Muscle layer of duodenum (tissue), 2 donors: ENCODE measurements at regions not wholly inside any gene's neighbourhood (a gene's known extent, or its start where the extent isn't known, plus 50 kb on each side); places are given as distances from the start of the nearest gene placed in this dataset.

Source experiments
- H3K27ac ChIP-seq: one replicate; pipeline ENCODE4 v1.7.0; 2013; ENCODE audit warnings: mild to moderate bottlenecking, low read length
- H3K27me3 ChIP-seq: one replicate; pipeline ENCODE4 v1.7.0; 2013; ENCODE audit warnings: low read depth, mild to moderate bottlenecking, control low read depth, low read length
- H3K36me3 ChIP-seq, 2 donors: one replicate each; pipeline ENCODE4 v1.7.0; 2013; ENCODE audit warnings: low read length in 2 of 2, control low read depth in 1 of 2, mild to moderate bottlenecking in 1 of 2; ENCODE audit not compliant: insufficient read depth in 2 of 2, control insufficient read depth in 1 of 2
- H3K4me1 ChIP-seq, 2 donors: one replicate each; pipeline ENCODE4 v1.7.0; 2013; ENCODE audit warnings: low read length in 2 of 2, mild to moderate bottlenecking in 2 of 2, control low read depth in 1 of 2, moderate library complexity in 1 of 2; ENCODE audit not compliant: insufficient read depth in 2 of 2, control insufficient read depth in 1 of 2
- H3K4me3 ChIP-seq, 2 donors: one replicate each; pipeline ENCODE4 v1.7.0; 2013; ENCODE audit warnings: low read length in 2 of 2, low read depth in 1 of 2, mild to moderate bottlenecking in 1 of 2
- H3K9me3 ChIP-seq, 2 donors: one replicate each; pipeline ENCODE4 v1.7.0; 2013; ENCODE audit warnings: low read length in 2 of 2, control low read depth in 1 of 2, mild to moderate bottlenecking in 1 of 2; ENCODE audit not compliant: control insufficient read depth in 1 of 2
- donor health status: healthy.

- no peak overlapping the region for H3K4me3 ChIP-seq
- H3K27me3 ChIP-seq, result no peaks in the 10 kb centered on the region
- no peaks in the 10 kb centered on the region for H3K9me3 ChIP-seq
- no peaks in the 10 kb centered on the region for H3K36me3 ChIP-seq
- no peaks in the 10 kb centered on the region for H3K4me1 ChIP-seq
- H3K27ac ChIP-seq, result no peak overlapping the region
Measured at GRCh38 chr16:54724346-54724925, 206.2 kb upstream of the IRX5 start.

GRCh38 chr16:54722210-54722676, 208.4 kb upstream of the IRX5 start:
- Histone ChIP-seq H3K27me3 (no peaks in the 10 kb centered on the region), H3K4me3 (no peak overlapping the region), H3K36me3 (no peaks in the 10 kb centered on the region), H3K27ac (no peak overlapping the region), H3K9me3 (no peaks in the 10 kb centered on the region), H3K4me1 (no peaks in the 10 kb centered on the region)

GRCh38 chr16:54720259-54720658, 210.4 kb upstream of the IRX5 start:
- Histone ChIP-seq H3K4me3 (no peak overlapping the region), H3K36me3 (no peaks in the 10 kb centered on the region), H3K9me3 (no peaks in the 10 kb centered on the region), H3K27ac (no peak overlapping the region), H3K4me1 (no peaks in the 10 kb centered on the region), H3K27me3 (no peaks in the 10 kb centered on the region)

GRCh38 chr16:54719624-54720023, 211.0 kb upstream of the IRX5 start:
- H3K4me3 ChIP-seq, result no peak overlapping the region
- H3K4me1 ChIP-seq, result no peaks in the 10 kb centered on the region
- H3K36me3 ChIP-seq, result no peaks in the 10 kb centered on the region
- H3K27ac ChIP-seq, result no peak overlapping the region
- H3K27me3 ChIP-seq, result no peaks in the 10 kb centered on the region
- H3K9me3 ChIP-seq, result no peaks in the 10 kb centered on the region

GRCh38 chr16:54718376-54718775, 212.3 kb upstream of the IRX5 start:
- Histone ChIP-seq H3K36me3 (no peaks in the 10 kb centered on the region), H3K4me1 (no peaks in the 10 kb centered on the region), H3K9me3 (no peaks in the 10 kb centered on the region), H3K27ac (no peak overlapping the region), H3K4me3 (no peak overlapping the region), H3K27me3 (no peaks in the 10 kb centered on the region)

GRCh38 chr16:54715011-54715410, 215.7 kb upstream of the IRX5 start:
- no peak overlapping the region for H3K4me3 ChIP-seq
- no peaks in the 10 kb centered on the region for H3K27me3 ChIP-seq
- no peaks in the 10 kb centered on the region for H3K4me1 ChIP-seq
- H3K36me3 ChIP-seq, result no peaks in the 10 kb centered on the region
- no peak overlapping the region for H3K27ac ChIP-seq
- H3K9me3 ChIP-seq, result no peaks in the 10 kb centered on the region

- no peaks in the 10 kb centered on the region for H3K4me1 ChIP-seq
Measured at GRCh38 chr16:54712866-54713265, 217.8 kb upstream of the IRX5 start.

GRCh38 chr16:54707813-54708212, 222.9 kb upstream of the IRX5 start:
- H3K27me3 ChIP-seq, result no peaks in the 10 kb centered on the region
- no peaks in the 10 kb centered on the region for H3K9me3 ChIP-seq
- H3K4me1 ChIP-seq, result no peaks in the 10 kb centered on the region
- no peaks in the 10 kb centered on the region for H3K36me3 ChIP-seq
- H3K27ac ChIP-seq, result no peak overlapping the region
- H3K4me3 ChIP-seq, result no peak overlapping the region

More at GRCh38 chr16:54712866-54713265, 217.8 kb upstream of the IRX5 start:
- no peaks in the 10 kb centered on the region for H3K27me3 ChIP-seq
- H3K27ac ChIP-seq, result no peak overlapping the region
- H3K36me3 ChIP-seq, result no peaks in the 10 kb centered on the region
- no peak overlapping the region for H3K4me3 ChIP-seq
- no peaks in the 10 kb centered on the region for H3K9me3 ChIP-seq

GRCh38 chr16:54706406-54706805, 224.3 kb upstream of the IRX5 start:
- no peak overlapping the region for H3K4me3 ChIP-seq
- H3K4me1 ChIP-seq, result no peaks in the 10 kb centered on the region
- H3K27ac ChIP-seq, result no peak overlapping the region
- no peaks in the 10 kb centered on the region for H3K36me3 ChIP-seq
- H3K27me3 ChIP-seq, result no peaks in the 10 kb centered on the region
- H3K9me3 ChIP-seq, result peaks cover 0 to 2% of the 10 kb centered on the region in 2 donors

- Histone ChIP-seq H3K4me3 (no peak overlapping the region), H3K27ac (no peak overlapping the region), H3K4me1 (no peaks in the 10 kb centered on the region), H3K9me3 (peaks cover 0 to 7% of the 10 kb centered on the region in 2 donors), H3K27me3 (no peaks in the 10 kb centered on the region), H3K36me3 (no peaks in the 10 kb centered on the region)
Measured at GRCh38 chr16:54703339-54703738, 227.3 kb upstream of the IRX5 start.

GRCh38 chr16:54699656-54700055, 231.0 kb upstream of the IRX5 start:
- H3K9me3 ChIP-seq, result peaks cover 0 to 7% of the 10 kb centered on the region in 2 donors
- no peak overlapping the region for H3K27ac ChIP-seq
- H3K4me3 ChIP-seq, result no peak overlapping the region
- no peaks in the 10 kb centered on the region for H3K4me1 ChIP-seq
- H3K36me3 ChIP-seq, result no peaks in the 10 kb centered on the region
- H3K27me3 ChIP-seq, result no peaks in the 10 kb centered on the region

GRCh38 chr16:54697677-54698076, 233.0 kb upstream of the IRX5 start:
- Histone ChIP-seq H3K27me3 (no peaks in the 10 kb centered on the region), H3K4me3 (no peak overlapping the region), H3K4me1 (no peaks in the 10 kb centered on the region), H3K9me3 (peaks cover 0 to 7% of the 10 kb centered on the region in 2 donors), H3K27ac (no peak overlapping the region), H3K36me3 (no peaks in the 10 kb centered on the region)
